Activated naive CD4-positive, alpha-beta T cell treated with anti-CD3 and anti-CD28 coated beads for 36 hours (primary cell): ENCODE measurements at regions not wholly inside any gene's neighbourhood (a gene's known extent, or its start where the extent isn't known, plus 50 kb on each side); places are given as distances from the start of the nearest gene placed in this dataset.
"Not testable (repeated sequence)": the region's sequence is repeated elsewhere in the genome, so short reads cannot be mapped to it uniquely, and the experiment has no call there.

ENCODE experiments used
- CTCF ChIA-PET: fragments of 350-600 bp; sonication (Branson Sonifier 250); formaldehyde crosslinking; loops from one replicate; lab custom pipeline; 2021; ENCODE audit warnings: antibody characterized with exemption; lab: Charles Lee
- DNase-seq: peaks from one replicate; pipeline ENCODE4 v3.0.0-alpha.2; 2020
- H3K27ac Mint-ChIP-seq: one replicate; pipeline ENCODE4 v1.8.0; 2021; ENCODE audit warnings: mild to moderate bottlenecking, mixed read lengths
- H3K27me3 Mint-ChIP-seq: one replicate; pipeline ENCODE4 v1.8.0; 2021; ENCODE audit warnings: low read depth, mixed read lengths
- H3K36me3 Mint-ChIP-seq: one replicate; pipeline ENCODE4 v1.8.0; 2021; ENCODE audit warnings: low read depth, mixed read lengths
- H3K4me1 Mint-ChIP-seq: one replicate; pipeline ENCODE4 v1.8.0; 2021; ENCODE audit warnings: low read depth, mixed read lengths
- H3K4me3 Mint-ChIP-seq: one replicate; pipeline ENCODE4 v1.8.0; 2021; ENCODE audit warnings: mild to moderate bottlenecking, moderate library complexity, mixed read lengths
- H3K9me3 Mint-ChIP-seq: one replicate; pipeline ENCODE4 v1.8.0; 2021; ENCODE audit warnings: mixed read lengths
- intact Hi-C: fragments of 100-400 bp; cut with micrococcal nuclease; formaldehyde crosslinking; loops from one replicate; pipeline ENCODE4 v1.15.1; 2023

- H3K9me3 Mint-ChIP-seq, H3K27me3 Mint-ChIP-seq, intact Hi-C loops, CTCF ChIA-PET, H3K4me3 Mint-ChIP-seq, DNase-seq, H3K4me1 Mint-ChIP-seq, H3K36me3 Mint-ChIP-seq, H3K27ac Mint-ChIP-seq: not testable (repeated sequence)
Measured at GRCh38 chr2:237005341-237005740, 80.3 kb upstream of the COPS8 start.

GRCh38 chr2:237011206-237011795, 74.4 kb upstream of the COPS8 start:
- Mint-ChIP-seq H3K27ac (no peak overlapping the region), H3K4me1 (no peaks in the 10 kb centered on the region), H3K9me3 (no peaks in the 10 kb centered on the region), H3K4me3 (no peak overlapping the region), H3K36me3 (no peaks in the 10 kb centered on the region), H3K27me3 (no peaks in the 10 kb centered on the region)
- CTCF ChIA-PET, result interaction anchor here (1.0 kb wide), 1 partner anchor 442 kb away, joined by 3 read pairs; the partner anchor contains the start of gene ACKR3
- intact Hi-C loops, result no loop called here
- DNase-seq, result no peak

- intact Hi-C loops, result no loop called here
- Mint-ChIP-seq H3K4me3 (no peak overlapping the region), H3K27me3 (no peaks in the 10 kb centered on the region), H3K27ac (no peak overlapping the region), H3K9me3 (no peaks in the 10 kb centered on the region), H3K36me3 (no peaks in the 10 kb centered on the region), H3K4me1 (no peaks in the 10 kb centered on the region)
- no peak for DNase-seq
- CTCF ChIA-PET, result no interaction called here
Measured at GRCh38 chr2:237012004-237012403, 73.7 kb upstream of the COPS8 start.

- intact Hi-C loops, result no loop called here
- no peak for DNase-seq
- Mint-ChIP-seq H3K4me1 (no peaks in the 10 kb centered on the region), H3K27me3 (no peaks in the 10 kb centered on the region), H3K4me3 (no peak overlapping the region), H3K36me3 (no peaks in the 10 kb centered on the region), H3K9me3 (no peaks in the 10 kb centered on the region), H3K27ac (no peak overlapping the region)
- CTCF ChIA-PET, result no interaction called here
Measured at GRCh38 chr2:237012577-237013267, 73.0 kb upstream of the COPS8 start.

- CTCF ChIA-PET, result no interaction called here
- Mint-ChIP-seq H3K27ac (no peak overlapping the region), H3K36me3 (no peaks in the 10 kb centered on the region), H3K9me3 (no peaks in the 10 kb centered on the region), H3K4me1 (no peaks in the 10 kb centered on the region), H3K27me3 (no peaks in the 10 kb centered on the region), H3K4me3 (no peak overlapping the region)
- intact Hi-C loops, result no loop called here
- DNase-seq, result no peak
Measured at GRCh38 chr2:237016121-237016915, 69.4 kb upstream of the COPS8 start.

- CTCF ChIA-PET, result no interaction called here
- Mint-ChIP-seq H3K9me3 (no peaks in the 10 kb centered on the region), H3K4me3 (no peak overlapping the region), H3K36me3 (no peaks in the 10 kb centered on the region), H3K27me3 (no peaks in the 10 kb centered on the region), H3K4me1 (no peaks in the 10 kb centered on the region), H3K27ac (no peak overlapping the region)
- no peak for DNase-seq
- intact Hi-C loops, result no loop called here
Measured at GRCh38 chr2:237020090-237020489, 65.6 kb upstream of the COPS8 start.

GRCh38 chr2:237022533-237022932, 63.2 kb upstream of the COPS8 start:
- no peaks in the 10 kb centered on the region for H3K4me1 Mint-ChIP-seq
- H3K36me3 Mint-ChIP-seq, result no peaks in the 10 kb centered on the region
- H3K27ac Mint-ChIP-seq, result no peak overlapping the region
- intact Hi-C loops, result no loop called here
- CTCF ChIA-PET, result interaction anchor here (0.6 kb wide), 1 partner anchor 510 kb away, joined by 4 read pairs; no protein-coding TSS in a partner anchor
- DNase-seq, result no peak
- no peaks in the 10 kb centered on the region for H3K9me3 Mint-ChIP-seq
- H3K27me3 Mint-ChIP-seq, result no peaks in the 10 kb centered on the region
- no peak overlapping the region for H3K4me3 Mint-ChIP-seq

- CTCF ChIA-PET, result interaction anchor here (1.0 kb wide), 1 partner anchor 12 kb away, joined by 3 read pairs; no protein-coding TSS in a partner anchor
- Mint-ChIP-seq H3K4me3 (no peak overlapping the region), H3K27me3 (no peaks in the 10 kb centered on the region), H3K36me3 (no peaks in the 10 kb centered on the region), H3K9me3 (no peaks in the 10 kb centered on the region), H3K4me1 (no peaks in the 10 kb centered on the region), H3K27ac (no peak overlapping the region)
- DNase-seq, result no peak
- intact Hi-C loops, result no loop called here
Measured at GRCh38 chr2:237024255-237024654, 61.4 kb upstream of the COPS8 start.

GRCh38 chr2:237025090-237025865, 60.4 kb upstream of the COPS8 start:
- H3K9me3 Mint-ChIP-seq, result no peaks in the 10 kb centered on the region
- no peaks in the 10 kb centered on the region for H3K4me1 Mint-ChIP-seq
- H3K27ac Mint-ChIP-seq, result no peak overlapping the region
- H3K4me3 Mint-ChIP-seq, result no peak overlapping the region
- no peaks in the 10 kb centered on the region for H3K27me3 Mint-ChIP-seq
- no peaks in the 10 kb centered on the region for H3K36me3 Mint-ChIP-seq
- CTCF ChIA-PET, result interaction anchor here (1.0 kb wide), 1 partner anchor 11 kb away, joined by 3 read pairs; no protein-coding TSS in a partner anchor
- DNase-seq, result no peak
- intact Hi-C loops, result no loop called here

GRCh38 chr2:237026981-237027711, 58.5 kb upstream of the COPS8 start:
- Mint-ChIP-seq H3K9me3 (no peaks in the 10 kb centered on the region), H3K27ac (no peak overlapping the region), H3K4me1 (no peaks in the 10 kb centered on the region), H3K36me3 (no peaks in the 10 kb centered on the region), H3K4me3 (no peak overlapping the region), H3K27me3 (no peaks in the 10 kb centered on the region)
- DNase-seq, result peak; percentile 65
- intact Hi-C loops, result loop anchor here (1.0 kb wide), 2 partner anchors 514 to 674 kb away; no protein-coding TSS in a partner anchor
- CTCF ChIA-PET, result interaction anchor here (0.7 to 1.7 kb wide), 11 partner anchors 50 to 689 kb away, joined by 3 to 6 read pairs (median 3); no protein-coding TSS in a partner anchor

GRCh38 chr2:237027712-237028029, 58.0 kb upstream of the COPS8 start:
- no peak overlapping the region for H3K27ac Mint-ChIP-seq
- intact Hi-C loops, result loop anchor here (1.0 kb wide), 2 partner anchors 514 to 674 kb away; no protein-coding TSS in a partner anchor
- no peaks in the 10 kb centered on the region for H3K27me3 Mint-ChIP-seq
- no peaks in the 10 kb centered on the region for H3K36me3 Mint-ChIP-seq
- H3K4me3 Mint-ChIP-seq, result no peak overlapping the region
- CTCF ChIA-PET, result interaction anchor here (0.7 to 1.7 kb wide), 10 partner anchors 50 to 689 kb away, joined by 3 to 6 read pairs (median 3); no protein-coding TSS in a partner anchor
- no peak for DNase-seq
- H3K4me1 Mint-ChIP-seq, result no peaks in the 10 kb centered on the region
- no peaks in the 10 kb centered on the region for H3K9me3 Mint-ChIP-seq
